ENCODE measurements at regions not wholly inside any gene's neighbourhood (a gene's known extent, or its start where the extent isn't known, plus 50 kb on each side); places are given as distances from the start of the nearest gene placed in this dataset.

DNA sequence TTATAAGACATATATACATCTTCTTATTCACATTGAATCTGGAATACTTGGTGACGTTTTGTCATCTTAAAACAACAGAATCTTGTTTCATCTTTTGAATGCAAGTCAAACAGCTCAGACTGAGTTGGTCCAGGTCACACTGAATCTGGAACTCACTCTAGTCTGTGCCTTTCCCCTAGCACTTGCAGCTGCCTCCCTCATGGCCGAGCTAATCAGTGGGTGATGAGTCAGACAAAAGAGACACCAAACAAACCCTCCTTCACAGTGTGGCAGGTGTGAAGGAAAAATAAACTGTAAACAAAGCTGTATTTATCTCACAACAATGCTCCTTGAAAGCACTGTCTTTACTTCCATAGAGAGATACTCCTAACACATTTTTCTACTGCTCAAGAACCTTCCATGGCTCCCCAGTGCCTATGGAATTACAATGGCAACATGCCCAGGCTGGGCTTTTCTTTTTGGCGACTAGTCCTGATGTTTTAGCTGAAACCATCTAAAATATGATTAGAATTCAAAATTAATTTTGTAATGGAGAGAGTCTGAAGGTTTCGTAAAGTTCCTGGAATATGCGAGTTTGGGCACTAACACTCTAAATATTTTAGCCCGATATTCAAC is 140.0 kb downstream of the ZNF365 start:
- Histone ChIP-seq H2AK5ac (ENCODE audit: insufficient read length, low read length) (no peak overlapping the region), H3K14ac (ENCODE audit: insufficient read depth, low read length) (no peak overlapping the region), H4K91ac (ENCODE audit: insufficient read length, low read depth, low read length) (no peak overlapping the region), H3K4ac (ENCODE audit: low read depth, low read length) (no peak overlapping the region), H3K79me1 (ENCODE audit: insufficient read depth, low read depth, low read length, poor library complexity, severe bottlenecking) (no peaks in the 10 kb centered on the region), H4K8ac (replicated peaks; ENCODE audit: insufficient read length, low read depth, low read length) (no peak overlapping the region), H3K27ac (ENCODE audit: insufficient read length, low read depth, low read length) (no peak overlapping the region), H2BK5ac (ENCODE audit: insufficient read length, low read length) (no peak overlapping the region), H2AFZ (ENCODE audit: low read length) (no peak overlapping the region), H2BK12ac (ENCODE audit: insufficient read length, low read depth, low read length) (no peak overlapping the region), H2BK15ac (ENCODE audit: low read depth, low read length) (no peak overlapping the region), H3K79me2 (ENCODE audit: insufficient read depth, low read length) (no peaks in the 10 kb centered on the region), H2BK20ac (ENCODE audit: low read depth, low read length, poor library complexity, severe bottlenecking) (no peak overlapping the region), H3T11ph (ENCODE audit: low read length) (no peak overlapping the region), H3K23me2 (ENCODE audit: insufficient read length, low read depth, low read length, poor library complexity, severe bottlenecking) (no peaks in the 10 kb centered on the region), H3K4me2 (ENCODE audit: insufficient read depth, insufficient read length, low read length) (no peak overlapping the region), H3K18ac (ENCODE audit: insufficient read length, low read depth, low read length) (no peak overlapping the region), H4K20me1 (ENCODE audit: control insufficient read depth, insufficient read depth, insufficient read length) (no peaks in the 10 kb centered on the region), H4K5ac (ENCODE audit: insufficient read length, low read depth, low read length) (no peak overlapping the region), H3K9ac (ENCODE audit: extremely low read depth, insufficient read length, low read length) (no peak overlapping the region), H2BK120ac (ENCODE audit: low read depth, low read length, poor library complexity, severe bottlenecking) (no peak overlapping the region), H3K4me1 (ENCODE audit: insufficient read depth, low read length) (no peaks in the 10 kb centered on the region), H3K9me3 (ENCODE audit: control insufficient read depth, low read depth, low read length) (no peaks in the 10 kb centered on the region), H3K56ac (ENCODE audit: insufficient read length, low read depth, low read length) (no peak overlapping the region), H3K23ac (ENCODE audit: insufficient read length, low read depth, low read length) (no peak overlapping the region), H3K27me3 (ENCODE audit: insufficient read depth, low read length) (no peaks in the 10 kb centered on the region)
- Mint-ChIP-seq H3K27ac (no peak overlapping the region), H3K36me3 (ENCODE audit: insufficient read depth in 1 of 3, low read depth in 3 of 3) (no peaks in the 10 kb centered on the region), H3K9me3 (no peaks in the 10 kb centered on the region), H3K4me1 (no peaks in the 10 kb centered on the region), H3K4me3 (no peak overlapping the region), H3K27me3 (ENCODE audit: low read depth) (peaks cover 9% of the 10 kb centered on the region)
- TF ChIP-seq, protein P1, sequence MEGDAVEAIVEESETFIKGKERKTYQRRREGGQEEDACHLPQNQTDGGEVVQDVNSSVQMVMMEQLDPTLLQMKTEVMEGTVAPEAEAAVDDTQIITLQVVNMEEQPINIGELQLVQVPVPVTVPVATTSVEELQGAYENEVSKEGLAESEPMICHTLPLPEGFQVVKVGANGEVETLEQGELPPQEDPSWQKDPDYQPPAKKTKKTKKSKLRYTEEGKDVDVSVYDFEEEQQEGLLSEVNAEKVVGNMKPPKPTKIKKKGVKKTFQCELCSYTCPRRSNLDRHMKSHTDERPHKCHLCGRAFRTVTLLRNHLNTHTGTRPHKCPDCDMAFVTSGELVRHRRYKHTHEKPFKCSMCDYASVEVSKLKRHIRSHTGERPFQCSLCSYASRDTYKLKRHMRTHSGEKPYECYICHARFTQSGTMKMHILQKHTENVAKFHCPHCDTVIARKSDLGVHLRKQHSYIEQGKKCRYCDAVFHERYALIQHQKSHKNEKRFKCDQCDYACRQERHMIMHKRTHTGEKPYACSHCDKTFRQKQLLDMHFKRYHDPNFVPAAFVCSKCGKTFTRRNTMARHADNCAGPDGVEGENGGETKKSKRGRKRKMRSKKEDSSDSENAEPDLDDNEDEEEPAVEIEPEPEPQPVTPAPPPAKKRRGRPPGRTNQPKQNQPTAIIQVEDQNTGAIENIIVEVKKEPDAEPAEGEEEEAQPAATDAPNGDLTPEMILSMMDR (conservative IDR thresholded peaks at IDR 0.05), result no peak
- no CpG with 5 or more reads among the region's 6 CpGs for WGBS (ENCODE audit: extremely low coverage, insufficient read length, low lambda C conversion rate)
- DNase-seq, result no peak

Data from H9 (cell line).